Activated CD4-positive, CD25-positive, alpha-beta regulatory T cell treated with anti-CD3 and anti-CD28 coated beads, Interleukin-2, amount 50 U/mL, for 72 hours (primary cell): ENCODE measurements at regions not wholly inside any gene's neighbourhood (a gene's known extent, or its start where the extent isn't known, plus 50 kb on each side); places are given as distances from the start of the nearest gene placed in this dataset.

Experiments used
- DNase-seq: peaks from one replicate; pipeline ENCODE4 v3.0.0; 2021

GRCh38 chr1:30511991-30512913 is 211.1 kb downstream of the MATN1 start:
- DNase-seq: no peak

- no peak for DNase-seq
Measured at GRCh38 chr1:30511563-30511962, 211.8 kb downstream of the MATN1 start.

- DNase-seq: no peak
Measured at GRCh38 chr1:30511106-30511505, 212.3 kb downstream of the MATN1 start.

GRCh38 chr1:30509670-30510069 is 213.7 kb downstream of the MATN1 start:
- DNase-seq: no peak

GRCh38 chr1:30508611-30509010 is 214.8 kb downstream of the MATN1 start:
- no peak for DNase-seq

- no peak for DNase-seq
Measured at GRCh38 chr1:30508175-30508448, 215.3 kb downstream of the MATN1 start.

GRCh38 chr1:30507401-30508174 is 215.8 kb downstream of the MATN1 start:
- DNase-seq: no peak

- no peak for DNase-seq
Measured at GRCh38 chr1:30507016-30507312, 216.4 kb downstream of the MATN1 start.

- DNase-seq: no peak
Measured at GRCh38 chr1:30506291-30507015, 216.9 kb downstream of the MATN1 start.

GRCh38 chr1:30505853-30506252 is 217.5 kb downstream of the MATN1 start:
- DNase-seq: no peak

- no peak for DNase-seq
Measured at GRCh38 chr1:30492451-30492850, 230.9 kb downstream of the MATN1 start.

- no peak for DNase-seq
Measured at GRCh38 chr1:30491831-30492230, 231.6 kb downstream of the MATN1 start.

GRCh38 chr1:30490554-30491053 is 232.8 kb downstream of the MATN1 start:
- DNase-seq: peak; percentile 3

GRCh38 chr1:30489737-30490389 is 233.5 kb downstream of the MATN1 start:
- no peak for DNase-seq

- no peak for DNase-seq
Measured at GRCh38 chr1:30488324-30488913, 235.0 kb downstream of the MATN1 start.

GRCh38 chr1:30487042-30487441 is 236.3 kb downstream of the MATN1 start:
- no peak for DNase-seq

GRCh38 chr1:30485072-30485471 is 238.3 kb downstream of the MATN1 start:
- DNase-seq: no peak

- no peak for DNase-seq
Measured at GRCh38 chr1:30484668-30485067, 238.7 kb downstream of the MATN1 start.

- no peak for DNase-seq
Measured at GRCh38 chr1:30479575-30479974, 243.8 kb downstream of the MATN1 start.

GRCh38 chr1:30478799-30479563 is 244.4 kb downstream of the MATN1 start:
- no peak for DNase-seq

GRCh38 chr1:30478283-30478682 is 245.1 kb downstream of the MATN1 start:
- DNase-seq: no peak

- no peak for DNase-seq
Measured at GRCh38 chr1:30477588-30477987, 245.8 kb downstream of the MATN1 start.
